ENCODE measurements at regions not wholly inside any gene's neighbourhood (a gene's known extent, or its start where the extent isn't known, plus 50 kb on each side); places are given as distances from the start of the nearest gene placed in this dataset.

GRCh38 chr6:79864421-79864820, 82.9 kb downstream of the ELOVL4 start:
- DNase-seq: no peak

GRCh38 chr6:79864001-79864400, 83.4 kb downstream of the ELOVL4 start:
- no peak for DNase-seq

- DNase-seq: no peak
Measured at GRCh38 chr6:79863566-79863965, 83.8 kb downstream of the ELOVL4 start.

GRCh38 chr6:79862711-79863110, 84.6 kb downstream of the ELOVL4 start:
- DNase-seq: no peak

GRCh38 chr6:79862126-79862525, 85.2 kb downstream of the ELOVL4 start:
- no peak for DNase-seq

- DNase-seq: peak; percentile 65
Measured at GRCh38 chr6:79861023-79861422, 86.3 kb downstream of the ELOVL4 start.

- DNase-seq: no peak
Measured at GRCh38 chr6:79847426-79847825, 99.9 kb downstream of the ELOVL4 start.

- no peak for DNase-seq
Measured at GRCh38 chr6:79842376-79843040, 104.8 kb downstream of the ELOVL4 start.

GRCh38 chr6:79841577-79842375, 105.6 kb downstream of the ELOVL4 start:
- peak; percentile 28 for DNase-seq

GRCh38 chr6:79838851-79839250, 108.5 kb downstream of the ELOVL4 start:
- no peak for DNase-seq

- DNase-seq: no peak
Measured at GRCh38 chr6:79833964-79834284, 113.4 kb downstream of the ELOVL4 start.

GRCh38 chr6:79833264-79833963, 113.9 kb downstream of the ELOVL4 start:
- DNase-seq: no peak

GRCh38 chr6:79832723-79833122, 114.6 kb downstream of the ELOVL4 start:
- DNase-seq: no peak

GRCh38 chr6:79824202-79824601, 123.2 kb downstream of the ELOVL4 start:
- DNase-seq: no peak

GRCh38 chr6:79821859-79822258, 125.5 kb downstream of the ELOVL4 start:
- no peak for DNase-seq

- DNase-seq: no peak
Measured at GRCh38 chr6:79818471-79818870, 128.9 kb downstream of the ELOVL4 start.

- no peak for DNase-seq
Measured at GRCh38 chr6:79814940-79815339, 132.4 kb downstream of the ELOVL4 start.

GRCh38 chr6:79813854-79814709, 133.3 kb downstream of the ELOVL4 start:
- peak; percentile 85 for DNase-seq

GRCh38 chr6:79813143-79813850, 134.1 kb downstream of the ELOVL4 start:
- no peak for DNase-seq

- DNase-seq: no peak
Measured at GRCh38 chr6:79812195-79812594, 135.2 kb downstream of the ELOVL4 start.

- DNase-seq: no peak
Measured at GRCh38 chr6:79810871-79811270, 136.5 kb downstream of the ELOVL4 start.

- DNase-seq: no peak
Measured at GRCh38 chr6:79810185-79810705, 137.1 kb downstream of the ELOVL4 start.

All from hematopoietic multipotent progenitor cell treated with erythropoietin and hydrocortisone succinate and interleukin-3 and kit ligand, for 6 days (in vitro differentiated cells).